Mesothelial cell of epicardium (in vitro differentiated cells): ENCODE measurements at regions not wholly inside any gene's neighbourhood (a gene's known extent, or its start where the extent isn't known, plus 50 kb on each side); places are given as distances from the start of the nearest gene placed in this dataset.

ENCODE experiments used
- DNase-seq, 2 experiments: peaks; one replicate each; pipeline ENCODE4 v3.0.0; 2021; ENCODE audit warnings: low spot score in 2 of 2; ENCODE audit not compliant: unreplicated experiment in 2 of 2
- H3K27ac Mint-ChIP-seq: 2 replicates; pipeline ENCODE4 v1.8.0; 2021; ENCODE audit warnings: mixed read lengths
- H3K27me3 Mint-ChIP-seq: 2 replicates; pipeline ENCODE4 v1.8.0; 2021; ENCODE audit warnings: low read depth, mixed read lengths
- H3K36me3 Mint-ChIP-seq: 2 replicates; pipeline ENCODE4 v1.8.0; 2021; ENCODE audit warnings: mixed read lengths
- H3K4me1 Mint-ChIP-seq: 2 replicates; pipeline ENCODE4 v1.8.0; 2021; ENCODE audit warnings: mixed read lengths
- H3K4me3 Mint-ChIP-seq: 2 replicates; pipeline ENCODE4 v1.8.0; 2021; ENCODE audit warnings: mild to moderate bottlenecking, moderate library complexity, mixed read lengths
- H3K9me3 Mint-ChIP-seq: 2 replicates; pipeline ENCODE4 v1.8.0; 2021; ENCODE audit warnings: mixed read lengths
- TF ChIP-seq, protein P1 (sequence below): fragments of 200-600 bp; sonication (generic); IDR thresholded peaks from one replicate; pipeline ENCODE4 v1.5.0; 2021; ENCODE audit warnings: antibody characterized with exemption; ENCODE audit not compliant: unreplicated experiment

DNA sequence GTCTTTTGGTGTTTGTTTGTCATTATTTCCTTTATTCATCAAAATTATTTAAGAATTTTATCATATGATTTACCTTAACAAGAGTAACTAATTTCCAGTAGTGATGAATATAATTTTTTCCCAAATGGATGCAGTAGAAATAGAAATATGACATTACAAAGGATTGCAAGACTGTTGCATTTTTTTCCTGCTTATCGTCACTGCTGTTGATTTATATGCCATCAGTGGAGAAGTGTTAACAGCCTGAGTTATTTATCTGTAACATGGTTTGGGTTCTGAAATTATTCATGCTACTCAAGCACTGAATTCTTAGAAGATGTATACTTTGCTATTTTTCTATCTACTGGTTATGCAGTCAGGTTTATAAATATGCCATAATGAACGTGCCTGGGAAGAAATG lies 68.6 kb downstream of the TMEM100 start:
- TF ChIP-seq, protein P1, sequence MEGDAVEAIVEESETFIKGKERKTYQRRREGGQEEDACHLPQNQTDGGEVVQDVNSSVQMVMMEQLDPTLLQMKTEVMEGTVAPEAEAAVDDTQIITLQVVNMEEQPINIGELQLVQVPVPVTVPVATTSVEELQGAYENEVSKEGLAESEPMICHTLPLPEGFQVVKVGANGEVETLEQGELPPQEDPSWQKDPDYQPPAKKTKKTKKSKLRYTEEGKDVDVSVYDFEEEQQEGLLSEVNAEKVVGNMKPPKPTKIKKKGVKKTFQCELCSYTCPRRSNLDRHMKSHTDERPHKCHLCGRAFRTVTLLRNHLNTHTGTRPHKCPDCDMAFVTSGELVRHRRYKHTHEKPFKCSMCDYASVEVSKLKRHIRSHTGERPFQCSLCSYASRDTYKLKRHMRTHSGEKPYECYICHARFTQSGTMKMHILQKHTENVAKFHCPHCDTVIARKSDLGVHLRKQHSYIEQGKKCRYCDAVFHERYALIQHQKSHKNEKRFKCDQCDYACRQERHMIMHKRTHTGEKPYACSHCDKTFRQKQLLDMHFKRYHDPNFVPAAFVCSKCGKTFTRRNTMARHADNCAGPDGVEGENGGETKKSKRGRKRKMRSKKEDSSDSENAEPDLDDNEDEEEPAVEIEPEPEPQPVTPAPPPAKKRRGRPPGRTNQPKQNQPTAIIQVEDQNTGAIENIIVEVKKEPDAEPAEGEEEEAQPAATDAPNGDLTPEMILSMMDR, result no peak
- H3K4me1 Mint-ChIP-seq, result peaks cover 8% of the 10 kb centered on the region
- peaks cover 7% of the 10 kb centered on the region for H3K27me3 Mint-ChIP-seq
- H3K27ac Mint-ChIP-seq, result no peak overlapping the region
- no peak overlapping the region for H3K4me3 Mint-ChIP-seq
- no peak for DNase-seq
- H3K9me3 Mint-ChIP-seq, result no peaks in the 10 kb centered on the region
- H3K36me3 Mint-ChIP-seq, result no peaks in the 10 kb centered on the region

DNA sequence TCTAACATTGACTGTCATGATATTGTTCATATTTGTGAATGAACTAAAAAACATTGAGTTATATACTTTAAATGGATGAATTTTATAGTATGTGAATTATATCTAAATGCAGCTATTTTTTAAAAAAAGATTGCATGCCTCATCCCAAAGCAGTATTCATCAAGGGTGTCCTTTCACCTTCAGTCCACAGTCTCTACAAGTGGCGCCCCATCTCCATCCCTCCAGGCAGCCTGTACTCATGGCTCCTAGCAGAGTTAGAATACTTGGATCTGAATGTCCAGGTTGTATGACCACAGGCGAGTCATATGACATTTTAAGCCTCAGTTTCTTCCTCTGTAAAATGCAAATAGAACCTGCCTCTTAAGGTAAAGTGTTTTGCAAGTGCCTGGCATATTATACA lies 69.8 kb downstream of the TMEM100 start:
- Mint-ChIP-seq H3K27me3 (peaks cover 9% of the 10 kb centered on the region), H3K9me3 (no peaks in the 10 kb centered on the region), H3K4me1 (peaks cover 14% of the 10 kb centered on the region), H3K36me3 (no peaks in the 10 kb centered on the region), H3K27ac (no peak overlapping the region), H3K4me3 (no peak overlapping the region)
- no peak for DNase-seq
- TF ChIP-seq, protein P1, result no peak

DNA sequence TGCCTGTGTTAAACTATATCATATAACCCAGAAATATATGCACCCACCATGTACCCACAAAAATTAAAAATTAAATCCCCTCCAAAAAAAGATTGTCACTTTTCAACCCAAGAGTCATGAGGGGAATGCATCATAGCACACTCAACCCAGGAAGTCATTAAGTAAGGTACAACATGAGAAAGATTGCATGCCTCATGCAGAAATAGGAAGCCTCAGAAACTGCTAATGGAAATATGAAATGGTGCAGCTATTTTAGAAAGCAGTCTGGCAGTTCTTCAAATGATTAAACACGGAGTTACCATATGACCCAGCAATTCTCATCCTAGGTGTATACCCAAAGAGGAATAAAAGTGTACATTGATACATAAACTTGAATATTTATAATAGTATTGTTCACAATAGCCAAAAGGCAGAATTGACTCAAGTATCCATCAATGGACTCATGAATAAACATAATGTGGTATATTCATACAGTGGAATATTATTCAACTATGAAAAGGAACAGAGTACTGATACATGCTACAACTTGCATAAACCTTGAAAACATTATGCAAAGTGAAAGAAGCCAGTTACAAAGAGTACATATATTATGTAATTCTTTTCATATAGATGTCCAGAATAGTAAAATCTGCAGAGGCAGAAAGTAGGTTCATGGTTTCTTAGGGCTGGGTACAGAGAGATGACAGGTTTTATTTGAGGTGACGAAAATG lies 70.4 kb downstream of the TMEM100 start:
- Mint-ChIP-seq H3K27me3 (peaks cover 9% of the 10 kb centered on the region), H3K9me3 (no peaks in the 10 kb centered on the region), H3K4me1 (peaks cover 16% of the 10 kb centered on the region), H3K36me3 (no peaks in the 10 kb centered on the region), H3K27ac (no peak overlapping the region), H3K4me3 (no peak overlapping the region)
- TF ChIP-seq, protein P1, result no peak
- DNase-seq, result no peak

DNA sequence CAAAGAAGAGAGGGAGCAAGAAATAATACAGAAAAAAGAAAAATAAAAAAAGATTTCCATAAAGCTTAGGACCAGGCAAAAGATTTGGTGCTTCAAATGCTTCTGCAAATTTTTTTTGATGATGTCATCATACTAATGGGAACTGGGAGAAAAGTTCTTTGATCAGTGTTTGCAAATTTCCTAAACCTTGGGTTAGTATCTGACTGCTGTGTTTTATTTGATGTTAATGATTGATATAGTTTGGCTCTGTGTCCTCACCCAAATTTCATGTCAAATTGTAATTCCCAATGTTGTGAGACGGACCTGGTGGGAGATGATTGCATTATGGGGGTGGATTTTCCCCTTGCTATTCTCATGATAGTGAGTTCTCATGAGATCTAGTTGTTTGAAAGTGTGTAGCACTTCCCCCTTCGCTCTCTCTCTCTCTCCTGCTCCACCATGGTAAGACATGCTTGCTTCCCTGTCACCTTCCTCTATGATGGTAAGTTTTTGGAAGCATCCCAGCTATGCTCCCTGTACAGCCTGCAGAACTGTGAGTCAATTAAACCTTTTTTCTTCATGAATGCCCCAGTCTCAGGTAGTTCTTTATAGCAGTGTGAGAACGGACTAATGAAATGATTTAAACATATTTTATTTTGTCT lies 72.6 kb downstream of the TMEM100 start:
- no peak for DNase-seq
- no peak overlapping the region for H3K27ac Mint-ChIP-seq
- no peaks in the 10 kb centered on the region for H3K36me3 Mint-ChIP-seq
- peaks cover 16% of the 10 kb centered on the region for H3K4me1 Mint-ChIP-seq
- H3K9me3 Mint-ChIP-seq, result no peaks in the 10 kb centered on the region
- no peak overlapping the region for H3K4me3 Mint-ChIP-seq
- peaks cover 9% of the 10 kb centered on the region for H3K27me3 Mint-ChIP-seq
- TF ChIP-seq, protein P1, result no peak

DNA sequence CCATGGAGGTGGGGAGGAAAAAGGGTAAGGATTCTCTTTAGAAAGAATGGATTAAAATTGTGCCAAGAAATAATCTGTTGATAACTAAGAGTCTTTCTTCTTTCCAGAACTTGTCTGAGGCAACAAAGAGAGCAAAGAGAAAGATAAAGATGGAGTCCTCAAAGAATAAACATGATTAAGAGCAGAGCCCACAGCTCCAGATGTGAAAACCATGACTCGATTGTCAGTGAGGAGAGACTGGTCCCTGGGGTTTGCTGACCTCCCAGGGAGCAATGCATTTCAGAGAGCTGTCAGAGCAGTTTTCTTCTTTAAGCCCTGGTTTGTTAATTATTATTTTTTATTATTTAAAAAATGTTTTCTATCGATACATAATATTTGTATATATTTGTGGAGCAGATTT lies 74.6 kb downstream of the TMEM100 start:
- DNase-seq, result no peak
- Mint-ChIP-seq H3K4me1 (peaks cover 9% of the 10 kb centered on the region), H3K36me3 (no peaks in the 10 kb centered on the region), H3K27ac (no peak overlapping the region), H3K9me3 (no peaks in the 10 kb centered on the region), H3K27me3 (peaks cover 9% of the 10 kb centered on the region), H3K4me3 (no peak overlapping the region)
- TF ChIP-seq, protein P1, result no peak
